AG10803 (cell line): ENCODE measurements at regions not wholly inside any gene's neighbourhood (a gene's known extent, or its start where the extent isn't known, plus 50 kb on each side); places are given as distances from the start of the nearest gene placed in this dataset.

Experiments used
- DNase-seq: peaks from one replicate; pipeline ENCODE4 v3.0.0; 2010; ENCODE audit warnings: low read depth
- H3K4me3 ChIP-seq: 2 replicates; pipeline ENCODE4 v1.5.1; 2011; ENCODE audit warnings: mild to moderate bottlenecking, low read length, control low read depth
- CTCF ChIP-seq: conservative IDR thresholded peaks from 2 replicates; pipeline ENCODE4 v1.5.1; 2011; ENCODE audit warnings: mild to moderate bottlenecking, low read length, control low read depth, inconsistent platforms

- DNase-seq: no peak
- TF ChIP-seq CTCF: no peak
Measured at GRCh38 chr2:198498516-198498915, 694.1 kb downstream of the PLCL1 start.

GRCh38 chr2:198498048-198498447 lies 693.7 kb downstream of the PLCL1 start:
- no peak for DNase-seq
- no peak for TF ChIP-seq CTCF
- no peak overlapping the region for H3K4me3 ChIP-seq

More at GRCh38 chr2:198498516-198498915, 694.1 kb downstream of the PLCL1 start:
- no peak overlapping the region for H3K4me3 ChIP-seq

GRCh38 chr2:198494931-198495330 lies 690.5 kb downstream of the PLCL1 start:
- no peak for DNase-seq
- no peak for TF ChIP-seq CTCF
- no peak overlapping the region for H3K4me3 ChIP-seq

GRCh38 chr2:198490748-198491147 lies 686.4 kb downstream of the PLCL1 start:
- no peak for TF ChIP-seq CTCF
- no peak overlapping the region for H3K4me3 ChIP-seq
- DNase-seq: no peak

GRCh38 chr2:198488964-198489363 lies 684.6 kb downstream of the PLCL1 start:
- DNase-seq: no peak
- TF ChIP-seq CTCF: no peak
- no peak overlapping the region for H3K4me3 ChIP-seq

GRCh38 chr2:198483051-198483450 lies 678.7 kb downstream of the PLCL1 start:
- no peak overlapping the region for H3K4me3 ChIP-seq
- peak; percentile 42 for DNase-seq
- TF ChIP-seq CTCF: no peak

- no peak for DNase-seq
- no peak for TF ChIP-seq CTCF
- H3K4me3 ChIP-seq: no peak overlapping the region
Measured at GRCh38 chr2:198479065-198479464, 674.7 kb downstream of the PLCL1 start.
